ENCODE measurements at regions not wholly inside any gene's neighbourhood (a gene's known extent, or its start where the extent isn't known, plus 50 kb on each side); places are given as distances from the start of the nearest gene placed in this dataset.
"Not testable (repeated sequence)": the region's sequence is repeated elsewhere in the genome, so short reads cannot be mapped to it uniquely, and the experiment has no call there.

GRCh38 chr1:169019419-169020058 is 87.0 kb upstream of the ATP1B1 start:
- no peak for DNase-seq

GRCh38 chr1:169020684-169021083 is 85.8 kb upstream of the ATP1B1 start:
- no peak for DNase-seq

GRCh38 chr1:169022648-169023047 is 83.8 kb upstream of the ATP1B1 start:
- no peak for DNase-seq

DNA sequence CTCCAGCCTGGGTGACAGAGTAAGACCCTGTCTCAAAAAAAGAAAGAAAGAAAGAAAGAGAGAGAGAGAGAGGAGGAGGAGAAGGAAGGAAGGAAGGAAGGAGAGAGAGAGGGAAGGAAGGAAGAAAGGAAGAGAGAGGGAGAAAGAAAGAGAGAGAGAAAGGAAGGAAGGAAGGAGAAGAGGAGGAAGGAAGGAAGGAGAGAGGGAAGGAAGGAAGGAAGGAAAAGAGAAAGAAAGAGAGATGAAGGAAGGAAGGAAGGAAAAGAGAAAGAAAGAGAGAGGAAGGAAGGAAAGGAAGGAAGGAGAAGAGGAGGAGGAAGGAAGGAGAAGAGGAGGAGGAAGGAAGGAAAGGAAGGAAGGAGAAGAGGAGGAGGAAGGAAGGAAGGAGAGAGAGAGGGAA is 82.2 kb upstream of the ATP1B1 start:
- DNase-seq = no peak

- no peak for DNase-seq
Observed at GRCh38 chr1:169024800-169025271, 81.7 kb upstream of the ATP1B1 start.

DNA sequence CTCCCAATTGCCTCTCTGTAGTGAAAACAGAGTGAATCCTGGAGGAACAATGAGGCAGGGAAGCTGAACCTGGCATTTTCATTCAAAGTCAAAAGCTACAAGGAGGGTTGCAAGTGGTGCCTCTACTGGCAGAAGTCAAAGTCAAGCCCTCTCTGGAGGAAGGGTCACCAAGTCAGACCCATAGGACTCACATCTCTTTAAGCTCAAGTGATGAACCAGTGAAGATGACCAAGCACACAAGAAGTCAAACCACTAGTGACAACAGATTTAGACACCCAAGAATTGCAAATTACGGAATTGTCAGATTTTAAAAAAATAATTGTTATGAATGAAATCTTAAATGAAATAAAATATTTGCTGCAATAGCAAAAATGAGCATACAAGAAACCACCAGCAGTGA is 81.1 kb upstream of the ATP1B1 start:
- DNase-seq = no peak

DNA sequence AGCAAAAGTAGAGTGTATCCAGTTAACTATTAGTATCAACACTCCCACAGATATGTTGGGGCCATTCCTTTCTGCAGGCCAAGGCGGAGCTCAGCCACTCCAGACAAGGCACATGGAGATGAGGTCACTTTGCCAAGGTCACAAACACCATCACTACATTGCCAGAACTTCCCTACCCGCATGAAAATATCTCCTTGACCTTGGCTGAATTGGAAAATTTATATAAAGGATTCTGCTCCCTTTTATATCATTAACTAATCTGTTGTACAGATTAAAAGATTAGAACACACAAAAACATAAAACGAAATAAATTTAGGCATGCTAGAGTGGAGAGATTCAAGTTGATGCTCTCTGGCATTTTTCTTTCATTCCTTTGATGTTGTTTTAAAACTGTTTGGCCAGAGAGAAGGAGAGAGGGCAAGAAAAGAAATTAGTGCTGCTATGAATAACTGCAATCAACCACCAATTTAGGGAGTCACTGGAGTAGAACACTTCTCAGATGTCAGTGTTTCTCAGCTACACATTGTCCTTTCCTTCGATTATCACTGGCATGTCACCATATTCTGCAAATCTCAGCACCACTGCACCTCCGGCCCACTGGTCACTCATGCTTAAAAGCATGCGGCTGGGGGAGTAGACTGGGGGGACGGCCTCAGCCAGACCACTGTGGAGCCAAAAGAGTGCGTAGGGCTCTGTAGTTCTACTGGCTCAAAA is 78.7 kb upstream of the ATP1B1 start:
- no peak for DNase-seq

GRCh38 chr1:169031566-169032224 is 74.8 kb upstream of the ATP1B1 start:
- DNase-seq = no peak

GRCh38 chr1:169041366-169041765 is 65.1 kb upstream of the ATP1B1 start:
- no peak for DNase-seq

DNA sequence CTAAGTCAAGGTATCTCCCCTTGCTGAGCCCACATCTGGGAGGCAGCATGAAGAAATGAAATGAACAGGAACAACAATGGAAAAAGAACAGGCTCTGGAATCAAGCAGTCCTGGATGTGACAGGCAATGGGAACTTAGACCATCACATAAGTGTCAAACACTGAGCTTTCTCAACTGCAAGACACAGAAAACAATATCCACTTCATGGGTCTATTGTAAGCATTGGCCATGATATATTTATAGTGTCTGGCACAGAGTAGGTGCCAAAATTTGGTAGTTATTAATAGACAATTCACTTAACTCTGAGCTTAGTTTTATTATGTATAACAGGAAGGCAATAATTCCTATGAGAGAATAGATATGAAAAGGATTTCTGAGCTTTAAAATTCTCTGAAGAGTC is 64.1 kb upstream of the ATP1B1 start:
- no peak for DNase-seq

- no peak for DNase-seq
Observed at GRCh38 chr1:169043823-169044222, 62.7 kb upstream of the ATP1B1 start.

- peak; percentile 10 for DNase-seq
Observed at GRCh38 chr1:169044296-169044695, 62.2 kb upstream of the ATP1B1 start.

DNA sequence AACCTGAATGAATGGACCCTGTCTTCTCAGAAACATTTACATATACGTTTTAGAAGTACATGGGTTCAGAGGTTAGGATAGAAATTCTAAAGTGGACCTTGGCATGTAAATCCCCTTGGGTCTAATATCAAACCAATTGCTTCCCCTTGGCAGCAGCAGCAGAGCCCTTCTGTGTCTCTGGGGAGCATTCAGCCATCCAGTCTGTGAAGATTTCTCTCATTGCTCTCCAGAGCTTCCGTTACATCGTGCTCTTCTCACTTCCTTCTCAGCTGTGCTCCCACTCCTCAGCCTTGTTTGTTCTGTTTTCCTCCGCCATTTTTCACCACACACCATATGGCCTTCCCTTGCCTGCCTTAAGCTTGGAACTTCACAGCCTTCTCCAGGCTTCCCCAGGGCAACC is 61.5 kb upstream of the ATP1B1 start:
- DNase-seq = no peak

- DNase-seq = no peak
Observed at GRCh38 chr1:169046671-169047070, 59.8 kb upstream of the ATP1B1 start.

GRCh38 chr1:169047074-169047473 is 59.4 kb upstream of the ATP1B1 start:
- DNase-seq = no peak

DNA sequence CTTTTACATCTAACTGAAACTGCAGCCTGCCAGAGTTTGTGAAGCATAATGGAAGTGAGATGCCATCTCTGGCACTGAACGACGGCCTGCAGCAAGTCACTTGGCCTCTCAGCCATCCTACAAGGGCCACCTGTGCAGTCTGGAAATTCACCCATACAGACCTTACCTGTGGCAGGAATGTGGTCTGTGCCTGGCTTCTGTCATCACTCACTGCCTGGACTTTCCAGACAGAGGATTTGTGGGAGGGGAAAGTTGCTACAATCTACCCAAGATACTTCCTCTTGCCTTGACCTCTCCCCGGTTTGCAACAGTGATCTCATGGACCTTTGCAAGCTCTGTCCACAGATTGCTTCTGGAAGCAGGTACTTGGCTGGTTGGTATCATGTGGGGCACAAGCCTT is 58.4 kb upstream of the ATP1B1 start:
- no peak for DNase-seq

GRCh38 chr1:169049258-169049938 is 57.1 kb upstream of the ATP1B1 start:
- DNase-seq = peak; percentile 26

DNA sequence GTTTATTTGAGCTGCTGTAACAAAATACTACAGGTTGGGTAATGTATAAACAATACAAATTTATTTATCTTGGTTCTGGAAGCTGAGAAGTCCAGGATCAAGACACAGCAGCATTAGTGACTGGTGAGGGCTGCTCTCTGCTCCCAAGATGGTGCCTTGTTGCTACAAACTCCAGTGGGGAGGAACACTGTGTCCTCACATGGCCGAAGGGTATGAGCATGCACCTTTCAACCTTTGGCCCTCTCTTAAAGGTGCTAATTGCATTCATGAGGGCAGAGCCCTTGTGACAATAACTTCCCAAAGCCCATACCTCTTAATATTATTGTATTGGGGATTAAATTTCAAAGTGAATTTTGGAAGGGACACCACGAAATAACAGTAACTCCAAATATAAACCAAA is 55.3 kb upstream of the ATP1B1 start:
- DNase-seq = no peak

GRCh38 chr1:169052171-169052570 is 54.3 kb upstream of the ATP1B1 start:
- DNase-seq = not testable (repeated sequence)

DNA sequence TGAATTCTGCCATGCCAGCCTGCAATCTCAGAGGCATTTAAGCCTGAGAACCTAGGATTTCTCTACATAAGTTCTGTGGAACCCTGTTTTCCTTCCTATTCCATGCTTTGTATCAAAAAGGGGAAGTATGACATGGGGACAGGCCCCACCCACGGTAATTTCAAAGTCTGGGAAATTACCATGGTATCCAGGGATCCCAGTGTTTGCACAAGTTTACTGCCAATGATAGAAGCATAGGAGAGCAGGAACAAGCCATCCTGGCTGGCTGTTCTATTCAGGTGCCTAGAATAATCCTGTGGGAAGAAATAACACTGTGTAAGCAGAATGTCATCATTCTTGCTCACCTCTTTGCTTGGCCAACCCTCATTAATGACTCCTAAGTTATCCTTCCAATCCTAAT is 53.8 kb upstream of the ATP1B1 start:
- no peak for DNase-seq

GRCh38 chr1:169053196-169053595 is 53.3 kb upstream of the ATP1B1 start:
- no peak for DNase-seq
